K562 (cell line): ENCODE measurements at regions not wholly inside any gene's neighbourhood (a gene's known extent, or its start where the extent isn't known, plus 50 kb on each side); places are given as distances from the start of the nearest gene placed in this dataset.

Source experiments
- ATAC-seq: fragments of 200-7000 bp; cut with Tn5 transposase; 3 replicates; pipeline ENCODE4 v1.9.1; 2020; ENCODE audit warnings: moderate library complexity
- BruUV-seq: library from RNA; stranded (reverse); fragments of 400-500 nt; replicated peaks from 2 replicates; lab custom pipeline; 2021; lab: Mats Ljungman, UMichigan
- CTCF ChIA-PET: fragments of 300-600 bp; formaldehyde crosslinking; extraction: SDS; loops from one replicate; lab custom pipeline; 2021; ENCODE audit warnings: low intra/inter-chr PET ratio; lab: Yijun Ruan, JAX
- POLR2A ChIA-PET: fragments of 300-600, 350-650 bp; sonication (Branson Sonifier 250); formaldehyde crosslinking; extraction: SDS; loops from one replicate; lab custom pipeline; 2021; ENCODE audit warnings: antibody characterized with exemption, inconsistent platforms; lab: Yijun Ruan, JAX
- DNase-seq, 4 experiments: peaks; one replicate each; pipeline versions ENCODE4 v3.0.0 to v3.0.0-alpha.2; 2011 to 2018; ENCODE audit warnings: low spot score in 3 of 4, mixed read lengths in 3 of 4; ENCODE audit errors: extremely low read depth in 1 of 4
- FAIRE-seq: peaks from 2 replicates; lab custom pipeline; 2011; peaks lifted over from hg19 to GRCh38; lab: Jason Lieb, UNC
- H2AFZ ChIP-seq: 2 replicates; pipeline ENCODE4 v1.6.0; 2011; ENCODE audit warnings: low read depth, low read length, control low read depth, inconsistent platforms
- H3K27ac ChIP-seq: fragments of 200-600 bp; 3 replicates; pipeline ENCODE4 v1.8.0; 2011; ENCODE audit warnings: low read depth, mild to moderate bottlenecking, control low read depth, inconsistent platforms, low read length, moderate library complexity, mixed read lengths; ENCODE audit errors: extremely low read depth
- H3K27me3 ChIP-seq, 2 experiments: fragments of 300-600 bp in 1 of 2; 2 replicates in 1 of 2; 3 replicates in 1 of 2; pipeline versions ENCODE4 v1.6.0 to v1.8.0; 2011; ENCODE audit warnings: inconsistent platforms in 2 of 2, low read length in 2 of 2, mild to moderate bottlenecking in 1 of 2, mixed read lengths in 1 of 2, moderate library complexity in 1 of 2; ENCODE audit not compliant: control insufficient read depth in 2 of 2, insufficient read depth in 2 of 2
- H3K36me3 ChIP-seq: fragments of 300-600 bp; 3 replicates; pipeline ENCODE4 v1.8.0; 2011; ENCODE audit warnings: mild to moderate bottlenecking, low read length, inconsistent platforms; ENCODE audit not compliant: control insufficient read depth, insufficient read depth
- H3K4me1 ChIP-seq, 2 experiments: fragments of 200-600 bp in 1 of 2; replicated peaks in 1 of 2; 2 replicates in 1 of 2; 3 replicates in 1 of 2; pipeline versions ENCODE4 v1.5.1 to v1.8.0; 2011; ENCODE audit warnings: inconsistent platforms in 2 of 2, low read length in 2 of 2, mild to moderate bottlenecking in 1 of 2, mixed read lengths in 1 of 2, moderate library complexity in 1 of 2; ENCODE audit not compliant: control insufficient read depth in 2 of 2, insufficient read depth in 2 of 2
- H3K4me2 ChIP-seq: 2 replicates; pipeline ENCODE4 v1.6.1; 2011; ENCODE audit warnings: low read length, control low read depth, inconsistent platforms, mixed read lengths; ENCODE audit not compliant: insufficient read depth
- H3K4me3 ChIP-seq: fragments of 200-600 bp; sonication (generic), shearing (Covaris generic); 2 replicates; pipeline ENCODE4 v1.5.1; 2016; ENCODE audit warnings: control low read depth, inconsistent platforms
- H3K79me2 ChIP-seq: fragments of 200-600 bp; 3 replicates; pipeline ENCODE4 v1.8.0; 2011; ENCODE audit warnings: low read length, inconsistent platforms; ENCODE audit not compliant: control insufficient read depth, insufficient read depth
- H3K9ac ChIP-seq, 2 experiments: 2 replicates each; pipeline versions ENCODE4 v1.6.0 to v1.6.1; 2011; ENCODE audit warnings: low read depth in 2 of 2, low read length in 2 of 2, control low read depth in 1 of 2, inconsistent platforms in 1 of 2, mild to moderate bottlenecking in 1 of 2, mixed read lengths in 1 of 2; ENCODE audit not compliant: insufficient read depth in 1 of 2
- H3K9me1 ChIP-seq: one replicate; pipeline ENCODE4 v1.6.0; 2011; ENCODE audit warnings: inconsistent platforms, mild to moderate bottlenecking, low read length, moderate library complexity; ENCODE audit not compliant: control insufficient read depth, insufficient read depth
- H3K9me3 ChIP-seq: replicated peaks from 2 replicates; pipeline ENCODE4 v1.5.1; 2011; ENCODE audit warnings: low read depth, low read length, inconsistent platforms; ENCODE audit not compliant: control insufficient read depth, insufficient read depth
- H4K20me1 ChIP-seq: replicated peaks from 2 replicates; pipeline ENCODE4 v1.6.1; 2011; ENCODE audit warnings: low read length, inconsistent platforms, mixed read lengths; ENCODE audit not compliant: control insufficient read depth, insufficient read depth
- DIDO1 ChIP-seq: fragments of 450-650 bp; IDR thresholded peaks from 2 replicates; pipeline ENCODE4 v1.6.1; 2016; ENCODE audit warnings: low read depth, missing biosample characterization, missing genetic modification characterization
- DNMT1 ChIP-seq: fragments of 450-650 bp; IDR thresholded peaks from 2 replicates; pipeline ENCODE4 v1.6.1; 2016; ENCODE audit warnings: antibody characterized with exemption, mild to moderate bottlenecking
- EWSR1 ChIP-seq: fragments of 450-650 bp; IDR thresholded peaks from 2 replicates; pipeline ENCODE4 v1.6.1; 2018; ENCODE audit warnings: borderline replicate concordance, mild to moderate bottlenecking, low read depth, moderate library complexity; ENCODE audit not compliant: partially characterized antibody
- HOXB6 ChIP-seq: fragments of 250-450 bp; sonication (Bioruptor Pico); IDR thresholded peaks from 2 replicates; pipeline ENCODE4 v1.5.1; 2022; ENCODE audit warnings: mild to moderate bottlenecking, borderline replicate concordance
- KLF6 ChIP-seq: fragments of 250-450 bp; sonication (Bioruptor Pico); IDR thresholded peaks from 2 replicates; pipeline ENCODE4 v1.4.0; 2020; ENCODE audit warnings: mild to moderate bottlenecking, moderate library complexity, borderline replicate concordance
- MBD2 ChIP-seq: sonication (generic); IDR thresholded peaks from 2 replicates; pipeline ENCODE4 v1.6.1; 2016; ENCODE audit warnings: low read depth, borderline replicate concordance
- RFX1 ChIP-seq: fragments of 450-650 bp; IDR thresholded peaks from 2 replicates; pipeline ENCODE4 v1.6.1; 2016; ENCODE audit warnings: mild to moderate bottlenecking, moderate library complexity
- TFAM ChIP-seq: fragments of 250-450 bp; sonication (Bioruptor Pico); conservative IDR thresholded peaks from 2 replicates; pipeline ENCODE4 v1.5.0; 2021; ENCODE audit warnings: mild to moderate bottlenecking, moderate library complexity
- WGBS: fragments of 100-300 bp; shearing (Covaris generic); methylation state at CpG from one replicate; pipeline ENCODE4 v1.1.6; 2016; ENCODE audit warnings: low coverage, mixed read lengths; ENCODE audit not compliant: insufficient coverage; ENCODE audit errors: missing lambda C conversion rate; 5-methylcytosine and 5-hydroxymethylcytosine counted together
- in situ Hi-C: fragments of 300-500 bp; cut with MboI; formaldehyde crosslinking; loops from 4 replicates; pipeline ENCODE4 v1.15.0; 2018; ENCODE audit warnings: inconsistent platforms, mixed read lengths
- intact Hi-C: fragments of 100-400 bp; cut with micrococcal nuclease; formaldehyde crosslinking; loops from 2 replicates; pipeline ENCODE4 v1.14.2; 2022
- TF ChIP-seq, protein P1 (sequence below): sonication (generic); formaldehyde crosslinking; IDR thresholded peaks from 2 replicates; pipeline ENCODE4 v1.8.0; 2022; ENCODE audit warnings: mild to moderate bottlenecking, missing genetic modification reagents
- TF ChIP-seq, protein P2 (sequence below): fragments of 250-450 bp; sonication (Bioruptor Pico); IDR thresholded peaks from 2 replicates; pipeline ENCODE4 v1.4.0; 2020; ENCODE audit warnings: mild to moderate bottlenecking, moderate library complexity
- TF ChIP-seq, protein P3 (sequence below): sonication (generic); IDR thresholded peaks from 2 replicates; pipeline ENCODE4 v1.6.1; 2016
- TF ChIP-seq, protein P4 (sequence below): fragments of 250-450 bp; sonication (Bioruptor Pico); IDR thresholded peaks from 2 replicates; pipeline ENCODE4 v1.8.0; 2021; ENCODE audit warnings: borderline replicate concordance, mild to moderate bottlenecking, moderate library complexity; ENCODE audit not compliant: poor library complexity, severe bottlenecking
- TF ChIP-seq, protein P5 (sequence below): fragments of 200-800 bp; sonication (Bioruptor generic); IDR thresholded peaks from 2 replicates; pipeline ENCODE4 v1.6.1; 2017; ENCODE audit warnings: missing genetic modification characterization, missing compliant biosample characterization

DNA sequence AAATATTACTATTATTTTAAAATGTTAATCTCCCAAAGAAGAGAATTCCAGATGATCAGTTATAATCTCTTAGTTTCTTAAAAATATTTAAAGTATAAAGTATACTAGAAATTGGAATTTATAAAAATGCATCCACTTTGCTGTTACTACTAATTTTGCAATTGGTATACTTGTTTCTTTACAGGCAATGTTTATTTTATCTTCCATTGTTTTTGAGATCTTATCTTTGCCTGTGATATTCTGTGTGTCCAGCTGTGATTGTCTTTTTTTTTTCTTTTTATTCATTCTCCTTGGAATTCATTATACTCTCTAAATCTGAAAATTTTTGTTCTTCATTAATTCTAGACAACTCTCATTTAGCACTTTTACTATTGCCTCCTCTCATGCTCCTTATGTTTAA, 652.6 kb downstream of the TNS3 start (continued):
- TF ChIP-seq, protein P1, sequence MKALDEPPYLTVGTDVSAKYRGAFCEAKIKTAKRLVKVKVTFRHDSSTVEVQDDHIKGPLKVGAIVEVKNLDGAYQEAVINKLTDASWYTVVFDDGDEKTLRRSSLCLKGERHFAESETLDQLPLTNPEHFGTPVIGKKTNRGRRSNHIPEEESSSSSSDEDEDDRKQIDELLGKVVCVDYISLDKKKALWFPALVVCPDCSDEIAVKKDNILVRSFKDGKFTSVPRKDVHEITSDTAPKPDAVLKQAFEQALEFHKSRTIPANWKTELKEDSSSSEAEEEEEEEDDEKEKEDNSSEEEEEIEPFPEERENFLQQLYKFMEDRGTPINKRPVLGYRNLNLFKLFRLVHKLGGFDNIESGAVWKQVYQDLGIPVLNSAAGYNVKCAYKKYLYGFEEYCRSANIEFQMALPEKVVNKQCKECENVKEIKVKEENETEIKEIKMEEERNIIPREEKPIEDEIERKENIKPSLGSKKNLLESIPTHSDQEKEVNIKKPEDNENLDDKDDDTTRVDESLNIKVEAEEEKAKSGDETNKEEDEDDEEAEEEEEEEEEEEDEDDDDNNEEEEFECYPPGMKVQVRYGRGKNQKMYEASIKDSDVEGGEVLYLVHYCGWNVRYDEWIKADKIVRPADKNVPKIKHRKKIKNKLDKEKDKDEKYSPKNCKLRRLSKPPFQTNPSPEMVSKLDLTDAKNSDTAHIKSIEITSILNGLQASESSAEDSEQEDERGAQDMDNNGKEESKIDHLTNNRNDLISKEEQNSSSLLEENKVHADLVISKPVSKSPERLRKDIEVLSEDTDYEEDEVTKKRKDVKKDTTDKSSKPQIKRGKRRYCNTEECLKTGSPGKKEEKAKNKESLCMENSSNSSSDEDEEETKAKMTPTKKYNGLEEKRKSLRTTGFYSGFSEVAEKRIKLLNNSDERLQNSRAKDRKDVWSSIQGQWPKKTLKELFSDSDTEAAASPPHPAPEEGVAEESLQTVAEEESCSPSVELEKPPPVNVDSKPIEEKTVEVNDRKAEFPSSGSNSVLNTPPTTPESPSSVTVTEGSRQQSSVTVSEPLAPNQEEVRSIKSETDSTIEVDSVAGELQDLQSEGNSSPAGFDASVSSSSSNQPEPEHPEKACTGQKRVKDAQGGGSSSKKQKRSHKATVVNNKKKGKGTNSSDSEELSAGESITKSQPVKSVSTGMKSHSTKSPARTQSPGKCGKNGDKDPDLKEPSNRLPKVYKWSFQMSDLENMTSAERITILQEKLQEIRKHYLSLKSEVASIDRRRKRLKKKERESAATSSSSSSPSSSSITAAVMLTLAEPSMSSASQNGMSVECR (CRISPR knock-in tag) = no peak

DNA sequence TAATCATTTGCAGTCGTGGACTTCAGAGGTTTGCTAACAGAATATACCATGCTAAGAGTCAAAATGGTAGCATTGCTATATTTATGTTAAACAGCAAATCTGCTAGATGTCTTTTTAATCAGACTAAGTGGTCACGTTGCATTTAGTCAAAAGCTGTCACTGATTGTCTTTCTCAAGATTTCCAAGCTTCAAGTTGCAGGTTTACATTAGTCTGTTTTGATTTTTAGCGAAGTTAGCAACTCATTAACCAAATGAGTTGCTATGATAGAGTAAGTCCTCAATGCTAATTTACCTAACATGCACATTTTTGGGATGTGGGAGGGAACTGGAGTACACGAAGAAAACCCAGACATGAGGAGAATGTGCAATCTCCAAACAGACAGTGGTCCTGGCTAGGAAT, 653.2 kb downstream of the TNS3 start:
- Histone ChIP-seq H3K36me3 (no peaks in the 10 kb centered on the region), H4K20me1 (no peaks in the 10 kb centered on the region), H3K9me1 (no peaks in the 10 kb centered on the region), H3K27ac (no peak overlapping the region), H3K4me1 (no peaks in the 10 kb centered on the region), H2AFZ (no peak overlapping the region), H3K4me3 (no peak overlapping the region), H3K4me2 (no peak overlapping the region), H3K9me3 (no peaks in the 10 kb centered on the region), H3K79me2 (no peaks in the 10 kb centered on the region), H3K9ac (no peak overlapping the region), H3K27me3 (no peaks in the 10 kb centered on the region)
- ChIA-PET CTCF (no interaction called here), POLR2A (no interaction called here)
- intact Hi-C loops = no loop called here
- no peak for DNase-seq
- in situ Hi-C loops = no loop called here
- ATAC-seq = no peak
- BruUV-seq = no TSS peak
- no peak for FAIRE-seq
- 0% methylated on average over 4 of the region's 4 CpGs for WGBS
- TF ChIP-seq, protein P2, sequence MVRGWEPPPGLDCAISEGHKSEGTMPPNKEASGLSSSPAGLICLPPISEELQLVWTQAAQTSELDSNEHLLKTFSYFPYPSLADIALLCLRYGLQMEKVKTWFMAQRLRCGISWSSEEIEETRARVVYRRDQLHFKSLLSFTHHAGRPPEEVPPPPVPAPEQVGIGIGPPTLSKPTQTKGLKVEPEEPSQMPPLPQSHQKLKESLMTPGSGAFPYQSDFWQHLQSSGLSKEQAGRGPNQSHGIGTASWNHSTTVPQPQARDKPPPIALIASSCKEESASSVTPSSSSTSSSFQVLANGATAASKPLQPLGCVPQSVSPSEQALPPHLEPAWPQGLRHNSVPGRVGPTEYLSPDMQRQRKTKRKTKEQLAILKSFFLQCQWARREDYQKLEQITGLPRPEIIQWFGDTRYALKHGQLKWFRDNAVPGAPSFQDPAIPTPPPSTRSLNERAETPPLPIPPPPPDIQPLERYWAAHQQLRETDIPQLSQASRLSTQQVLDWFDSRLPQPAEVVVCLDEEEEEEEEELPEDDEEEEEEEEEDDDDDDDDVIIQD = no peak
- TF ChIP-seq DNMT1 (no peak), DIDO1 (tag) (no peak), TFAM (CRISPR knock-in tag) (no peak), KLF6 (CRISPR knock-in tag) (no peak), MBD2 (no peak), HOXB6 (no peak), EWSR1 (no peak), RFX1 (no peak)
- TF ChIP-seq, protein P3, sequence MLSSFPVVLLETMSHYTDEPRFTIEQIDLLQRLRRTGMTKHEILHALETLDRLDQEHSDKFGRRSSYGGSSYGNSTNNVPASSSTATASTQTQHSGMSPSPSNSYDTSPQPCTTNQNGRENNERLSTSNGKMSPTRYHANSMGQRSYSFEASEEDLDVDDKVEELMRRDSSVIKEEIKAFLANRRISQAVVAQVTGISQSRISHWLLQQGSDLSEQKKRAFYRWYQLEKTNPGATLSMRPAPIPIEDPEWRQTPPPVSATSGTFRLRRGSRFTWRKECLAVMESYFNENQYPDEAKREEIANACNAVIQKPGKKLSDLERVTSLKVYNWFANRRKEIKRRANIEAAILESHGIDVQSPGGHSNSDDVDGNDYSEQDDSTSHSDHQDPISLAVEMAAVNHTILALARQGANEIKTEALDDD = no peak
- TF ChIP-seq, protein P4, sequence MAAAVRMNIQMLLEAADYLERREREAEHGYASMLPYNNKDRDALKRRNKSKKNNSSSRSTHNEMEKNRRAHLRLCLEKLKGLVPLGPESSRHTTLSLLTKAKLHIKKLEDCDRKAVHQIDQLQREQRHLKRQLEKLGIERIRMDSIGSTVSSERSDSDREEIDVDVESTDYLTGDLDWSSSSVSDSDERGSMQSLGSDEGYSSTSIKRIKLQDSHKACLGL = no peak
- TF ChIP-seq, protein P5, sequence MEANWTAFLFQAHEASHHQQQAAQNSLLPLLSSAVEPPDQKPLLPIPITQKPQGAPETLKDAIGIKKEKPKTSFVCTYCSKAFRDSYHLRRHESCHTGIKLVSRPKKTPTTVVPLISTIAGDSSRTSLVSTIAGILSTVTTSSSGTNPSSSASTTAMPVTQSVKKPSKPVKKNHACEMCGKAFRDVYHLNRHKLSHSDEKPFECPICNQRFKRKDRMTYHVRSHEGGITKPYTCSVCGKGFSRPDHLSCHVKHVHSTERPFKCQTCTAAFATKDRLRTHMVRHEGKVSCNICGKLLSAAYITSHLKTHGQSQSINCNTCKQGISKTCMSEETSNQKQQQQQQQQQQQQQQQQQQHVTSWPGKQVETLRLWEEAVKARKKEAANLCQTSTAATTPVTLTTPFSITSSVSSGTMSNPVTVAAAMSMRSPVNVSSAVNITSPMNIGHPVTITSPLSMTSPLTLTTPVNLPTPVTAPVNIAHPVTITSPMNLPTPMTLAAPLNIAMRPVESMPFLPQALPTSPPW = no peak
